GM12864 (cell line): ENCODE measurements at regions not wholly inside any gene's neighbourhood (a gene's known extent, or its start where the extent isn't known, plus 50 kb on each side); places are given as distances from the start of the nearest gene placed in this dataset.

Experiments
- DNase-seq: peaks from one replicate; pipeline ENCODE4 v3.0.0-alpha.2; 2011; ENCODE audit warnings: low read depth
- H3K4me3 ChIP-seq: 2 replicates; pipeline ENCODE4 v1.5.1; 2011; ENCODE audit warnings: mild to moderate bottlenecking, low read depth, low read length, control low read depth
- TF ChIP-seq, protein P1 (sequence below): IDR thresholded peaks from 2 replicates; pipeline ENCODE4 v1.5.1; 2011; ENCODE audit warnings: low read depth, mild to moderate bottlenecking, moderate library complexity, low read length, control low read depth, inconsistent platforms; ENCODE audit errors: missing control alignments

DNA sequence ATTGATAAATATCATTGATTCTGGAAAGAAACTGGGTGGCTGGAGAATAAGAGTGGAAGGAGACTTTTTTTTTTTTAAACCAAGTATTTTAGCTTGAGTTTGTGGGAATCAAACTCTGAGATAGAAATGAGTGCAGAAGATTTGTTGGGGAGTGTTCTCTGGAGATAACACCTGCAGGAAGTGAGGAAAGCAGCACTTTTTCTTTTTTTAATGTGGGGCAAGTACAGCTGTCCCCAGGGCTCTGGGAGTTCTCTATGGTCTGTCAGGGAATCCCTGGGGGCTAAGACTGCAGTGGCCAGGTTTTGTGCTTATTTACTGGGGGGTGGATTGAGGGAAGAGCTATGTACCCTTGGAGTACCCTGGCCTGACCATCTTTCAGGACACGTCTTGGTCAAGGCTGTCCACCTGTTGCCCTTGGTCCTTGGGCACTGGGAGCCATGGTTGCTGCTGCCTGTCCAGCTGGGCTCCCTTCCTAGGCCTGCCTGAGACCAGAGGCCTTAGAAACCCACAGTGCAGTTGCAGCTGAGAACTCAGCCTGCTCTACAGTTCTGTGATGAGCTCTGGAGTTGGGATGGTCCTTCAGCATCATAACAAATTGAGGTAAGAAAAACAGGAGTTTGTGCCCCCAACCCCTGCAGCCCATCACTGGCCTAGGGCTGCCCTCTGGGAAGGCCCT, 85.8 kb downstream of the PHAX start:
- no peak overlapping the region for H3K4me3 ChIP-seq
- TF ChIP-seq, protein P1, sequence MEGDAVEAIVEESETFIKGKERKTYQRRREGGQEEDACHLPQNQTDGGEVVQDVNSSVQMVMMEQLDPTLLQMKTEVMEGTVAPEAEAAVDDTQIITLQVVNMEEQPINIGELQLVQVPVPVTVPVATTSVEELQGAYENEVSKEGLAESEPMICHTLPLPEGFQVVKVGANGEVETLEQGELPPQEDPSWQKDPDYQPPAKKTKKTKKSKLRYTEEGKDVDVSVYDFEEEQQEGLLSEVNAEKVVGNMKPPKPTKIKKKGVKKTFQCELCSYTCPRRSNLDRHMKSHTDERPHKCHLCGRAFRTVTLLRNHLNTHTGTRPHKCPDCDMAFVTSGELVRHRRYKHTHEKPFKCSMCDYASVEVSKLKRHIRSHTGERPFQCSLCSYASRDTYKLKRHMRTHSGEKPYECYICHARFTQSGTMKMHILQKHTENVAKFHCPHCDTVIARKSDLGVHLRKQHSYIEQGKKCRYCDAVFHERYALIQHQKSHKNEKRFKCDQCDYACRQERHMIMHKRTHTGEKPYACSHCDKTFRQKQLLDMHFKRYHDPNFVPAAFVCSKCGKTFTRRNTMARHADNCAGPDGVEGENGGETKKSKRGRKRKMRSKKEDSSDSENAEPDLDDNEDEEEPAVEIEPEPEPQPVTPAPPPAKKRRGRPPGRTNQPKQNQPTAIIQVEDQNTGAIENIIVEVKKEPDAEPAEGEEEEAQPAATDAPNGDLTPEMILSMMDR = no peak
- DNase-seq = no peak

DNA sequence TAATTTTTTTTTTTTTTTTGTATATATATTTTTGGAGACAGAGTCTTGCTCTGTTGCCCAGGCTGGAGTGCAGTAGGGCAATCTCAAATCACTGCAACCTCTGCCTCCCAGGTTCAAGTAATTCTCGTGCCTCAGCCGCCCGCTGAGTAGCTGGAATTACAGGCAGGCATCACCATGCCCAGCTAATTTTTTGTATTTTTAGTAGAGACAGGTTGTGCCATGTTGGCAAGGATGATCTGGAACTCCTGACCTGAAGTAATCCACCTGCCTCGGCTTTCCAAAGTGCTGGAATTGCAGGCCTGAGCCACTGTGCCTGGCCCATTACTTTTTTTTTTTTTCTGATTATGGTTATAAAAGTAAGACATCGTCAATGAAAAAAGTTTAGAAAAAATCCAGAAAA, 84.0 kb upstream of the LMNB1 start:
- no peak for DNase-seq
- H3K4me3 ChIP-seq = no peak overlapping the region
- TF ChIP-seq, protein P1 = no peak

DNA sequence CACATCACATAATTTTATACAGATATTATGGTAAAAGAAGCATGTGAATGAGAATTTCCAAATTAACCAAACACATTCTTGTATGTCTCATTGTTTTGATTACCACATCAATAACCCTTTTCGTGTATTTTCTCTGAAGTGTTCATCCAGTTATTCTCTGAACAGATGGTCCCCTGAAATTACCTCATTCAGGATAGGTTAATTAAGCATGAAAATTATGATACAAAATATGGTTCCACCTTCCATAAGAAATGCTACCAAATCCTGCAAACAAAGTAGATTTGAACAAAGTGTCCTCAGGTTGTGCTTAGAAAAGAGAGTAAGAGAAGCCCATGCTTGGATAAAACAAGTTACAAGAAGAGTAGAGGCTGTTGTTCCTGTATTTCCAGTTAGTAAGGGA, 83.1 kb upstream of the LMNB1 start:
- no peak overlapping the region for H3K4me3 ChIP-seq
- TF ChIP-seq, protein P1 = no peak
- no peak for DNase-seq

DNA sequence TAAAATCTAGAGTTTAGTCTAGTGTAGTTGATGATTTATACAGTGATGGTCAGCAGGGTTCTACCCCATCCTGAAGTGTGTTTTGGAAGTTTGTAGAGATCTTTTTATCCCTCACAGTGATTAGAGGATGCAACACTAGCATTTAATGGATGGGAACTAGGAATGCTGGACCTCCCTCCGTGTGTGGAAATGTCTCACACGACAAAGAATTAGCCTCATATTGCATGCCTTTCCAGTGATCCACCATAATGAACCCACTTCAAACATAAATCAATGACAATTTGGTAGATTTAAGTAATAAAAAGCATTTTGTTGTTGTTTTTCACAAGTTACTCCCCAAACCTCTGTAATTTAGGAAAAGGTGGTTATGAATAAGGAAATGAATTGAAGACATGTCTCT, 82.5 kb upstream of the LMNB1 start:
- H3K4me3 ChIP-seq = no peak overlapping the region
- no peak for DNase-seq
- TF ChIP-seq, protein P1 = no peak

DNA sequence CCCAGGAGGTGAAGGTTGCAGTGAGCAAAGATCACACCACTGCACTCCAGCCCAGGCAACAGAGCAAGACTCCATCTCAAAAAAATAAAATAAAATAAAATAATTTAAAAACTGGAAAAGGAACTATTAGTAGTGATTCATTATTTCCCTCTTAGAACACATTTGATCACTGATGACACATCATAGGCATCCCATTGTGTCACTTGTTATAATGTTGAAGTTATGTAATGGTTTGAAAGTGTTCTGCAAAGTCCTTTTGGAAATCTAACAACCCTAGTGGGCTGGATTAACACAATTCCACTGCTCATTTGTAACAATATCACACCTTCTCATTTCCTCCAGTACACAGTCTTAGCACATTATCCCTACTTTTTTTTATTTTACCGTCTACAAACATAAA, 81.8 kb upstream of the LMNB1 start:
- TF ChIP-seq, protein P1 = no peak
- no peak for DNase-seq
- H3K4me3 ChIP-seq = no peak overlapping the region

DNA sequence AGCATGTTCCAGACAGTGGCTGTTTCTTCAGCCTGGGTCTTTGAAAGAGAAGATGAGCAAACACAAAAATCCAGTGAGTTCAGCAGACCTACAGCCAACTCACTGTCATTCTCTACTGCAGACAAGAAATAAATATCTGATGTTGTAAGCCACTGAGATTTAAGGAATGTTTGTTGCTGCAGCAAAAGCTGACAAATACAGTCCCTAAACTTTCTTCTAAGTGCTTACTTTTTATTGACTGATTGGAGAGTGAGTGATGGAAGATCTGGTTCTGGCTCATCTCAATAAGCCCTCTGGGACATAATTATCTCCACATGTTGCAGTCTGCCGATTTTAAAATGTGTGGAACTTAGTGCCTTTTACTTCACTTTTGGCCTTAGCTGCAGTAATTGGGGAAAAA, 69.9 kb upstream of the LMNB1 start:
- no peak for DNase-seq
- TF ChIP-seq, protein P1 = no peak
- no peak overlapping the region for H3K4me3 ChIP-seq

DNA sequence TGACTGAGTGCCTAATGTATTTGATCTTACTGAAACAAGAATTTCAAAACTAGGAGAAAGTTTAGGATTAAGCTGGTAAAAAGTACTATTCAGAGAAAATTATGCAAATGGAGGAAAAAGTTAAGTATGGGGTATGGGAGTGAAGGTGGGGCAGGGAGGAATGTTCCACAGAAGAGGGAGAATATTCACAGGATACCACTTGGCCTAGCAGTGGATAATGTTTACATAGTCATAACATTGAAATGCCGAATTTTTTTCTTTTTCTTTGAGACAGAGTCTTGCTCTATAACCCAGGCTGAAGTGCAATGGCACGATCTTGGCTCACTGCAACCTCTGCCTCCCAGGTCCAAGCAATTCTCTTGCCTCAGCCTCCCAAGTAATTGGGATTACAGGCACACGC, 61.2 kb upstream of the LMNB1 start:
- no peak overlapping the region for H3K4me3 ChIP-seq
- TF ChIP-seq, protein P1 = no peak
- DNase-seq = no peak
